Prostate gland (tissue), 2 donors: ENCODE measurements at regions not wholly inside any gene's neighbourhood (a gene's known extent, or its start where the extent isn't known, plus 50 kb on each side); places are given as distances from the start of the nearest gene placed in this dataset.
A peak's percentile ranks its signal among the peaks of the same experiment; 100 is the strongest.

Experiments used
- DNase-seq: peaks from one replicate; pipeline ENCODE4 v3.0.0-alpha.2; 2019; ENCODE audit warnings: low spot score
- H3K27ac ChIP-seq, 2 donors: fragments of 200-600 bp; sonication (generic); 2 replicates each; pipeline ENCODE4 v1.5.1; 2017 to 2019
- H3K27me3 ChIP-seq: fragments of 200-600 bp; sonication (generic); replicated peaks from 2 replicates; pipeline ENCODE4 v1.5.1; 2019; ENCODE audit not compliant: insufficient read depth
- H3K36me3 ChIP-seq, 2 donors: fragments of 200-600 bp; sonication (generic); 1 replicate in 1 of 2; 2 replicates in 1 of 2; pipeline versions ENCODE4 v1.5.1 to v1.8.1; 2017 to 2019
- H3K4me1 ChIP-seq: fragments of 200-600 bp; sonication (generic); replicated peaks from 2 replicates; pipeline ENCODE4 v1.5.1; 2019
- H3K4me3 ChIP-seq, 2 donors: fragments of 200-600 bp; sonication (generic); 2 replicates each; pipeline ENCODE4 v1.5.1; 2017 to 2019
- H3K9me3 ChIP-seq: fragments of 200-600 bp; sonication (generic); 2 replicates; pipeline ENCODE4 v1.5.1; 2017
- POLR2A ChIP-seq: fragments of 450-650 bp; IDR thresholded peaks from one replicate; pipeline ENCODE4 v1.6.1; 2016; ENCODE audit warnings: antibody characterized with exemption, mild to moderate bottlenecking
- POLR2AphosphoS5 ChIP-seq: sonication (generic); formaldehyde crosslinking; IDR thresholded peaks from one replicate; pipeline ENCODE4 v1.6.1; 2017; ENCODE audit warnings: antibody characterized with exemption
- WGBS: methylation state at CpG from one replicate; pipeline ENCODE4 v1.1.5; 2018; 5-methylcytosine and 5-hydroxymethylcytosine counted together
- intact Hi-C: fragments of 100-400 bp; cut with DNase I; formaldehyde crosslinking; loops from one replicate; pipeline ENCODE4 v1.14.2; 2022
- TF ChIP-seq, protein P1 (sequence below), 4 experiments: fragments of 200-600 bp in 2 of 4; fragments of 450-650 bp in 2 of 4; sonication (generic) in 2 of 4; IDR thresholded peaks; 1 replicate in 3 of 4; 2 replicates in 1 of 4; pipeline ENCODE4 v1.5.1; 2016 to 2019; ENCODE audit warnings: antibody characterized with exemption in 4 of 4, mild to moderate bottlenecking in 2 of 4, moderate library complexity in 2 of 4

DNA sequence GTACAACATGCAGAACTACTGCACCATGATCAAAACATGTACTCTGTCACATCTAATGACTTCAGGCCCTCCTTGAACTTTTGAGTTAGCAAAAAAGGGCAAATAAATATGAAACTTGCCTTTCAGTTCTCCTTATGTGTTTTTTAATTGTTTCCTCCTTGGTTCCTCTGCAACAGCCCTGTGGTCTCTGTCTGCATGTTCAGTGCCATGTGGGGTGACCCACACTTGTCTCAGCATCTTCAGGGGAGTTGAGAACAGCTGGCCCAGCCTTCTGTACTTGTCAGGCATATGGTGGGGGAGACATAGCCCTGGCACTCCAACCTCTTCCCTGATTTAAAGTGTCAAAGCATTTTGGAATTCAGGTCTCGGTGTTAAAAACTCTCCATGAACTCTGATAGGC is 188.0 kb upstream of the PGRMC2 start:
- Histone ChIP-seq H3K4me3 (no peak overlapping the region), H3K9me3 (no peaks in the 10 kb centered on the region), H3K27me3 (no peaks in the 10 kb centered on the region), H3K4me1 (no peaks in the 10 kb centered on the region), H3K36me3 (no peaks in the 10 kb centered on the region), H3K27ac (no peak overlapping the region)
- TF ChIP-seq, protein P1, sequence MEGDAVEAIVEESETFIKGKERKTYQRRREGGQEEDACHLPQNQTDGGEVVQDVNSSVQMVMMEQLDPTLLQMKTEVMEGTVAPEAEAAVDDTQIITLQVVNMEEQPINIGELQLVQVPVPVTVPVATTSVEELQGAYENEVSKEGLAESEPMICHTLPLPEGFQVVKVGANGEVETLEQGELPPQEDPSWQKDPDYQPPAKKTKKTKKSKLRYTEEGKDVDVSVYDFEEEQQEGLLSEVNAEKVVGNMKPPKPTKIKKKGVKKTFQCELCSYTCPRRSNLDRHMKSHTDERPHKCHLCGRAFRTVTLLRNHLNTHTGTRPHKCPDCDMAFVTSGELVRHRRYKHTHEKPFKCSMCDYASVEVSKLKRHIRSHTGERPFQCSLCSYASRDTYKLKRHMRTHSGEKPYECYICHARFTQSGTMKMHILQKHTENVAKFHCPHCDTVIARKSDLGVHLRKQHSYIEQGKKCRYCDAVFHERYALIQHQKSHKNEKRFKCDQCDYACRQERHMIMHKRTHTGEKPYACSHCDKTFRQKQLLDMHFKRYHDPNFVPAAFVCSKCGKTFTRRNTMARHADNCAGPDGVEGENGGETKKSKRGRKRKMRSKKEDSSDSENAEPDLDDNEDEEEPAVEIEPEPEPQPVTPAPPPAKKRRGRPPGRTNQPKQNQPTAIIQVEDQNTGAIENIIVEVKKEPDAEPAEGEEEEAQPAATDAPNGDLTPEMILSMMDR (IDR thresholded peaks at IDR 0.05), result no peak
- TF ChIP-seq POLR2AphosphoS5, result no peak
- TF ChIP-seq POLR2A, result no peak
- DNase-seq, result no peak
- 100% methylated on average over 1 of the region's 1 CpG for WGBS
- intact Hi-C loops, result no loop called here

DNA sequence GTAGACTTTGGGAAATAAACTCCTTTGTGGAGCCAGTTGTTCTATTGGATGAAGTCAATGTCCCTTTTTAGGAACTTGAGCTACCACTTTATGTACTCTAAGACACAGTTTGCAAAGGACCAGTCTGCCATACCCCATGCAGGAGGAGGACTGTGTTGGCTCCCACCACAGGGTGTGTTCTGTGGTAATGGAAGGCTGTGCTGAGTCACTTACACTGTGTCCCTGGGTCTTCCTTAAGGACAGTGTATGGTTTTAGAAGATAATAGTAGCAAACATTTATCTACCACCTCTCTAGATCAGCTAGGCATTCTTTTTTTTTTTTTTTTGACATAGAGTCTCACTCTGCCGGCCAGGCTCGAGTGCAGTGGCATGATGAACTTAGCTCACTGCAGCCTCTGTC is 184.0 kb upstream of the PGRMC2 start:
- Histone ChIP-seq H3K36me3 (no peaks in the 10 kb centered on the region), H3K27ac (no peak overlapping the region), H3K9me3 (no peaks in the 10 kb centered on the region), H3K27me3 (no peaks in the 10 kb centered on the region), H3K4me1 (no peaks in the 10 kb centered on the region), H3K4me3 (no peak overlapping the region)
- DNase-seq, result no peak
- WGBS, result 91% methylated on average over 2 of the region's 2 CpGs
- TF ChIP-seq, protein P1 (IDR thresholded peaks at IDR 0.05), result no peak
- TF ChIP-seq POLR2AphosphoS5, result no peak
- intact Hi-C loops, result no loop called here

DNA sequence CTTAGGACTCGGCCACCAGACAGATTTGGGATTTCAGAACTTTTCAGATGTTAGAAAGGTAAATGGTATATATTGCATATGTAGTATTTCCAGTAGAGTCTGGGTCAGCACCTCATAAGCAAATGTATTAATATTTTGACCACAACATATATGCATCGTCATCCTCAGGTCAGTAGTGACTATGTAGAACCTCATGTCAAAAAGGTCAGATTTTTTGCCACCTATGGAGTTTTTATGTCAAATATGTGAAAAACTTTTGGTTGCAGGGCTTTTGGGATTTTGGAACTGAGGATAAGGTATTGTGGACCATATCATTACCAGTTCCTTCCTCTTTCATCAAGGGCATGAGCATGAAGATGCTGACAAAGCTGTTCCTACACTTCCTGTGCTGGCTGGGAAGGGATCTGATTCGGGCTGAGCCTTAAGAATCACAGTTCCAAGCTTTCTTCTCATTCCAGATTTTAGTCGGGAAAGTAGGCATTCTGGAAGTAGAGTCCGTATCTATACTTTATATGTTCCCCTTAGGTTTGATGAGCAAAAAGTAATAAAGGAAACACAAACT is 183.0 kb upstream of the PGRMC2 start:
- intact Hi-C loops, result no loop called here
- Histone ChIP-seq H3K4me1 (no peaks in the 10 kb centered on the region), H3K27me3 (no peaks in the 10 kb centered on the region), H3K36me3 (no peaks in the 10 kb centered on the region), H3K9me3 (no peaks in the 10 kb centered on the region), H3K27ac (no peak overlapping the region), H3K4me3 (no peak overlapping the region)
- no peak for TF ChIP-seq POLR2A
- TF ChIP-seq, protein P1 (IDR thresholded peaks at IDR 0.05), result no peak
- no peak for TF ChIP-seq POLR2AphosphoS5
- 83% methylated on average over 5 of the region's 5 CpGs for WGBS
- no peak for DNase-seq

DNA sequence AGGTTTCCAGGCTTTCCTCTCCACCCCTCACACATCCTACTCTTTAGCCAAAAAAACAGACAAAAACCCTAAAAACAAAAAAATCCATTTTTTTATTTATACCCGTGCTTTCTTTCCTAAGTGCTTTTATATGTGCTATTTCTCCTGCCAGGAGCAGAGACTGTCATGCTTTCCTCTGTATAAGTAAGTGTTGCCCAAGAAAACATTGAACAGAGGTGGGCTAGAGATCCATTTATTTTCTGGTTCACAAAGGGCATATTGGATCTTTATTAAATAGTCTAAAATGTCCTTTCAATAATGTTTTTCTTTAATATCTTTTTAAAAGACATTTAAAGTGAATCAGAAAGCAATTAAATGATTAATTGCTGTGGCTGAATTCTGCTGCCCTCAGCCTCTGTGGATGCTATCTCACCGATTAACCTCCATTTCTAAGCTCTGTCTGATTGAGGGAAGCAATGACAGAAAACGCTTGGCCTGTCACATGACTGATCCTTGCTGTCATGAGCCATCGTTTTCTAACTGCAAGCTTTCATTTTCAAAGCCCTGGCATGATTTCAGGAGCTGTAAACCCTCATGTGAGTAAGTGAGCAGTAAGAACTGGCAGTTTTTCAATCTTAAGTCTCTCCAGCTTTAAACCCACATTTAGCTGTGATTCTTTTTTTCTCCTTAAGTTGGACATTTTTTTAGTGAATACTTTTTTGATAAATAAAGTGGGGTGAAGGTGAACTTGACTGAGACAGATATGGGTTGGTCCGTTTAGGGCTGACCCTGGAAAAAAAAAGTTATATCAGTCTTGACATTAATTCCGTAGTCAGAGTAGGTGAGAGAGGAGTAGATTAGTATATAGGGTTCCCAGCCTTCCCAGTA is 180.7 kb upstream of the PGRMC2 start:
- TF ChIP-seq POLR2AphosphoS5 (peak; percentile 74), POLR2A (no peak)
- H3K9me3 ChIP-seq, result no peaks in the 10 kb centered on the region
- no peaks in the 10 kb centered on the region for H3K4me1 ChIP-seq
- H3K4me3 ChIP-seq, result no peak overlapping the region
- H3K36me3 ChIP-seq, result no peaks in the 10 kb centered on the region
- no peaks in the 10 kb centered on the region for H3K27me3 ChIP-seq
- 25% methylated on average over 6 of the region's 6 CpGs for WGBS
- H3K27ac ChIP-seq, result peak overlapping the region in 1 of 2 donors; percentile 13
- DNase-seq, result peak; percentile 56
- intact Hi-C loops, result no loop called here

DNA sequence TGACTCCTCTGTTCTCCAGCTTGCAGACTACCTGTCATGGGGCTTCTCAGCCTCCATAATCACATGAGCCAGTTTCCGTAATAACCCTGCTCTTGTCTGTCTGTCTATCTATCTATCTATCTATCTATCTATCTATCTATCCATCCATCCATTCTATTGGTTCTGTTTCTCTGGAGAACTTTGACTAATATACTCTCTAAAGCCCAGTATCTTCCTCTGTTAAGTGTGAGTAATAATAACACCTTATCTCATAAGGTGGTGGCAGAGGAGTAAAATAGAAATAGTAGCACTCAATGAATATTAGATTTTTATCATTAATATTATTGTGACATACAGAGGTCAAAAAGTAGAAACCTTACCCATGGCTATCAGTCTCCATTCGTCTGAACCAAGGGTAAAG is 177.9 kb upstream of the PGRMC2 start:
- H3K9me3 ChIP-seq, result no peaks in the 10 kb centered on the region
- no peaks in the 10 kb centered on the region for H3K36me3 ChIP-seq
- intact Hi-C loops, result no loop called here
- H3K27me3 ChIP-seq, result no peaks in the 10 kb centered on the region
- WGBS, result 50% methylated on average over 2 of the region's 2 CpGs
- H3K4me3 ChIP-seq, result no peak overlapping the region
- H3K27ac ChIP-seq, result no peak overlapping the region
- H3K4me1 ChIP-seq, result no peaks in the 10 kb centered on the region
- no peak for DNase-seq
- TF ChIP-seq POLR2AphosphoS5 (no peak), POLR2A (no peak)
- TF ChIP-seq, protein P1 (IDR thresholded peaks at IDR 0.05), result no peak
